ENCODE measurements at regions not wholly inside any gene's neighbourhood (a gene's known extent, or its start where the extent isn't known, plus 50 kb on each side); places are given as distances from the start of the nearest gene placed in this dataset.

DNA sequence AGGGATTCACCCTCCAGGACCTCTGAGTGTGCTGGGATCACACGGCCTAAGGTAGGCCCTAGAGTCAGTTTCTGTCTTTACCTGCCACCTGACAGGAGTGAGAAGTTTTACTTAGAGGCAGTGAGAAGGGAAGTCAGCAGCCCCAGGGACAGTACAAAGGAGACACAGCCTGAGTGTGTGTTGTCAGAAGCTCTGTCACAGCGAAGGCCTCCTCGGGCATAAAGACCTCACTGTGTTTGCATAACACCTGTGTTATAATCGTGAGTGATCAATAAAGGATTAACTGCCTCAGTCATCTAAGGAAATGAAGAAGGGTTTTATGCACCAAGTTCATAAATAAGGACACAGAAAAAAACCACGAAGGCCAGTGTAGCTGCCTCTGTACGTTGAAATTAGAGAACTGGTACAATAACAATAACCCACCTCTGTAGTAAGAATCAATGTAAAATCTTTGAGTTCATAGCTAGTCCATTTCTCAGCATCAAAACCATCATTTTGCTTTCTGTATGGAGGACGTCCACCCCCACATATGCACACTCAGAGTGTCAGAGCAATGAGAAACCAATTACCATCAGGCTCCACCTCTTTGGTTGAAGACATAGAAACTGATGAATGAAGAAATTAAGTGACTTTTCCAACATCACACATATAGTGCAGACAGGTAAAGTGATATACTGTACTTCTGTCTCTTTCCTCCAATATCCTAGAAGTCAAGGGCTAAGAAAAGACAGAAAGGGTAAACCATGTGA, 159.3 kb downstream of the DAD1 start:
- TF ChIP-seq, protein P1, sequence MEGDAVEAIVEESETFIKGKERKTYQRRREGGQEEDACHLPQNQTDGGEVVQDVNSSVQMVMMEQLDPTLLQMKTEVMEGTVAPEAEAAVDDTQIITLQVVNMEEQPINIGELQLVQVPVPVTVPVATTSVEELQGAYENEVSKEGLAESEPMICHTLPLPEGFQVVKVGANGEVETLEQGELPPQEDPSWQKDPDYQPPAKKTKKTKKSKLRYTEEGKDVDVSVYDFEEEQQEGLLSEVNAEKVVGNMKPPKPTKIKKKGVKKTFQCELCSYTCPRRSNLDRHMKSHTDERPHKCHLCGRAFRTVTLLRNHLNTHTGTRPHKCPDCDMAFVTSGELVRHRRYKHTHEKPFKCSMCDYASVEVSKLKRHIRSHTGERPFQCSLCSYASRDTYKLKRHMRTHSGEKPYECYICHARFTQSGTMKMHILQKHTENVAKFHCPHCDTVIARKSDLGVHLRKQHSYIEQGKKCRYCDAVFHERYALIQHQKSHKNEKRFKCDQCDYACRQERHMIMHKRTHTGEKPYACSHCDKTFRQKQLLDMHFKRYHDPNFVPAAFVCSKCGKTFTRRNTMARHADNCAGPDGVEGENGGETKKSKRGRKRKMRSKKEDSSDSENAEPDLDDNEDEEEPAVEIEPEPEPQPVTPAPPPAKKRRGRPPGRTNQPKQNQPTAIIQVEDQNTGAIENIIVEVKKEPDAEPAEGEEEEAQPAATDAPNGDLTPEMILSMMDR (IDR thresholded peaks at IDR 0.05; ENCODE audit: low read depth, low read length, poor library complexity, severe bottlenecking): no peak
- TF ChIP-seq EZH2phosphoT487 (IDR thresholded peaks at IDR 0.05; ENCODE audit: borderline replicate concordance, low read length): no peak

Measured in DOHH2 (cell line).